ENCODE measurements at regions not wholly inside any gene's neighbourhood (a gene's known extent, or its start where the extent isn't known, plus 50 kb on each side); places are given as distances from the start of the nearest gene placed in this dataset.
"Not testable (repeated sequence)": the region's sequence is repeated elsewhere in the genome, so short reads cannot be mapped to it uniquely, and the experiment has no call there.

GRCh38 chr5:53785924-53786323, 225.5 kb downstream of the NDUFS4 start:
- Histone ChIP-seq H3K9ac (ENCODE audit: low read length in 2 of 2) (no peak overlapping the region), H3K27me3 (ENCODE audit: control insufficient read depth in 1 of 2, insufficient read depth in 2 of 2, low read length in 2 of 2) (no peaks in the 10 kb centered on the region), H3K4me1 (ENCODE audit: control insufficient read depth, insufficient read depth, low read length) (no peaks in the 10 kb centered on the region), H3K9me3 (ENCODE audit: control insufficient read depth in 2 of 2, low read length in 2 of 2) (peaks cover 0 to 3% of the 10 kb centered on the region in 2 donors), H3K36me3 (ENCODE audit: control insufficient read depth in 2 of 2, insufficient read depth in 2 of 2, low read length in 2 of 2) (no peaks in the 10 kb centered on the region), H3K27ac (ENCODE audit: low read length) (no peak overlapping the region), H3K4me3 (ENCODE audit: low read length in 2 of 2) (no peak overlapping the region)

DNA sequence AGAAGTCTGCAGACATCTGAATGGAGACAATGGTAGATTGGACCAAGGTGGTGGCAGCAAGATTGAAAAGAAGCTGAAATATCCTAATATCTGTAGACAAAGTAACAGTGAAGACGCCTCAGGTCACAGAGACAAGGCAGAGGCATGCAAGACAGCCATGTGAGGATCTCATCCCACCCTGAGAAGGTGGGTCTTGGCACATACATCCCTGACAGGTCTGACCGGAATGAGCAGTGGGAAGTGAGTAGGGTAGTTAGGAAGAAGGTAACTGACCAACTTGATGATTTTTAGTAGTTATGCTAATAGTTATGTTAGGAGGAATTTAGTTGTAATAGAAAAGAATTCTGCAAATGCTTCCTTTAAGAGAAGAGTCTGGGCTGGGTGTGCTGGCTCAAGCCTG, 229.6 kb downstream of the NDUFS4 start:
- Histone ChIP-seq H3K4me1 (ENCODE audit: control insufficient read depth, insufficient read depth, low read length) (no peaks in the 10 kb centered on the region), H3K4me3 (ENCODE audit: low read length in 2 of 2) (no peak overlapping the region), H3K27me3 (ENCODE audit: control insufficient read depth in 1 of 2, insufficient read depth in 2 of 2, low read length in 2 of 2) (no peaks in the 10 kb centered on the region), H3K9me3 (ENCODE audit: control insufficient read depth in 2 of 2, low read length in 2 of 2) (peaks cover 0 to 3% of the 10 kb centered on the region in 2 donors), H3K36me3 (ENCODE audit: control insufficient read depth in 2 of 2, insufficient read depth in 2 of 2, low read length in 2 of 2) (no peaks in the 10 kb centered on the region), H3K9ac (ENCODE audit: low read length in 2 of 2) (no peak overlapping the region), H3K27ac (ENCODE audit: low read length) (no peak overlapping the region)

DNA sequence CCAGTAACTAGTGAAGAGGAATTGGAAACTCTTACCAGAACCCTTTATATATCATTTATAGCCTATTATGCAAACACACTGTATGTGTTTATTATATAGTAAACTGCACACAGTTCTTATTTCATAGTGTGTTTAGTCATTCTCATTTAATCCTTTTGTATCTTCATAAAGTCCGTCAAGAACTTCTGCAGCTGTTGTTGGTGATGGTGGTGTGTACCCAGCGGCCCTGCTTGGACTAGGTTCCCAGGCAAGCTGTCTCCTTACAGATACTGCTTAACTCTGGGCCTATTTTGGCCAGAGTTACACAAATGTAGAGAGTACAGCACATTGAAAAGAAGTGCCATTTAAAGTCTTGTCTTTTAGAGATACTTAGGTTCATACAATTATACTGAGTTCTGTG, 231.9 kb downstream of the NDUFS4 start:
- H3K9me3 ChIP-seq (ENCODE audit: control insufficient read depth in 2 of 2, low read length in 2 of 2) = peaks cover 0 to 3% of the 10 kb centered on the region in 2 donors

DNA sequence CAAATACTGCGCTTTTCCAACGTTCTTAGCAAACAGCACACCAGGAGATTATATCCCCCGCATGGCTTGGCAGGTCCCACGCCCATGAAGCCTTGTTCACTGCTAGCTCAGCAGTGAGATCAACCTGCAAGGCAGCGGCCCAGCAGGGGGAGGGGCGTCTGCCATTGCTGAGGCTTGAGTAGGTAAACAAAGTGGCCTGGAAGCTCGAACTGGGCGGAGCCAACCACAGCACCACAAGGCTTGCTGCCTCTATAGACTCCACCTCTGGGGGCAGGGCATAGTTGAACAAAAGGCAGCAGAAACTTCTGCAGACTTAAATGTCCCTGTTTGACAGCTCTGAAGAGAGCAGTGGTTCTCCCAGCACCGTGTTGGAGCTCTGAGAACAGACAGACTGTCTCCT, 239.2 kb downstream of the NDUFS4 start:
- not testable (repeated sequence) for H3K27me3 ChIP-seq (ENCODE audit: control insufficient read depth in 1 of 2, insufficient read depth in 2 of 2, low read length in 2 of 2); H3K4me3 ChIP-seq (ENCODE audit: low read length in 2 of 2); H3K9me3 ChIP-seq (ENCODE audit: control insufficient read depth in 2 of 2, low read length in 2 of 2); H3K27ac ChIP-seq (ENCODE audit: low read length); H3K36me3 ChIP-seq (ENCODE audit: control insufficient read depth in 2 of 2, insufficient read depth in 2 of 2, low read length in 2 of 2); H3K9ac ChIP-seq (ENCODE audit: low read length in 2 of 2); H3K4me1 ChIP-seq (ENCODE audit: control insufficient read depth, insufficient read depth, low read length)

More for the DNA sequence above, 231.9 kb downstream of the NDUFS4 start:
- Histone ChIP-seq H3K4me3 (ENCODE audit: low read length in 2 of 2) (no peak overlapping the region), H3K36me3 (ENCODE audit: control insufficient read depth in 2 of 2, insufficient read depth in 2 of 2, low read length in 2 of 2) (no peaks in the 10 kb centered on the region), H3K9ac (ENCODE audit: low read length in 2 of 2) (no peak overlapping the region), H3K4me1 (ENCODE audit: control insufficient read depth, insufficient read depth, low read length) (no peaks in the 10 kb centered on the region), H3K27ac (ENCODE audit: low read length) (no peak overlapping the region), H3K27me3 (ENCODE audit: control insufficient read depth in 1 of 2, insufficient read depth in 2 of 2, low read length in 2 of 2) (no peaks in the 10 kb centered on the region)

- not testable (repeated sequence) for H3K36me3 ChIP-seq (ENCODE audit: control insufficient read depth in 2 of 2, insufficient read depth in 2 of 2, low read length in 2 of 2); H3K4me3 ChIP-seq (ENCODE audit: low read length in 2 of 2); H3K27ac ChIP-seq (ENCODE audit: low read length); H3K9me3 ChIP-seq (ENCODE audit: control insufficient read depth in 2 of 2, low read length in 2 of 2); H3K4me1 ChIP-seq (ENCODE audit: control insufficient read depth, insufficient read depth, low read length); H3K27me3 ChIP-seq (ENCODE audit: control insufficient read depth in 1 of 2, insufficient read depth in 2 of 2, low read length in 2 of 2); H3K9ac ChIP-seq (ENCODE audit: low read length in 2 of 2)
Observed at GRCh38 chr5:53808392-53808791, 248.0 kb downstream of the NDUFS4 start.

- Histone ChIP-seq H3K4me1 (ENCODE audit: control insufficient read depth, insufficient read depth, low read length) (no peaks in the 10 kb centered on the region), H3K9me3 (ENCODE audit: control insufficient read depth in 2 of 2, low read length in 2 of 2) (no peaks in the 10 kb centered on the region), H3K9ac (ENCODE audit: low read length in 2 of 2) (no peak overlapping the region), H3K4me3 (ENCODE audit: low read length in 2 of 2) (no peak overlapping the region), H3K36me3 (ENCODE audit: control insufficient read depth in 2 of 2, insufficient read depth in 2 of 2, low read length in 2 of 2) (no peaks in the 10 kb centered on the region), H3K27ac (ENCODE audit: low read length) (no peak overlapping the region), H3K27me3 (ENCODE audit: control insufficient read depth in 1 of 2, insufficient read depth in 2 of 2, low read length in 2 of 2) (no peaks in the 10 kb centered on the region)
Observed at GRCh38 chr5:53814819-53815218, 254.4 kb downstream of the NDUFS4 start.

GRCh38 chr5:53815471-53815870, 255.0 kb downstream of the NDUFS4 start:
- Histone ChIP-seq H3K9ac (ENCODE audit: low read length in 2 of 2) (no peak overlapping the region), H3K9me3 (ENCODE audit: control insufficient read depth in 2 of 2, low read length in 2 of 2) (no peaks in the 10 kb centered on the region), H3K4me1 (ENCODE audit: control insufficient read depth, insufficient read depth, low read length) (no peaks in the 10 kb centered on the region), H3K27me3 (ENCODE audit: control insufficient read depth in 1 of 2, insufficient read depth in 2 of 2, low read length in 2 of 2) (no peaks in the 10 kb centered on the region), H3K36me3 (ENCODE audit: control insufficient read depth in 2 of 2, insufficient read depth in 2 of 2, low read length in 2 of 2) (no peaks in the 10 kb centered on the region), H3K4me3 (ENCODE audit: low read length in 2 of 2) (no peak overlapping the region), H3K27ac (ENCODE audit: low read length) (no peak overlapping the region)

- Histone ChIP-seq H3K9me3 (ENCODE audit: control insufficient read depth in 2 of 2, low read length in 2 of 2) (no peaks in the 10 kb centered on the region), H3K9ac (ENCODE audit: low read length in 2 of 2) (no peak overlapping the region), H3K36me3 (ENCODE audit: control insufficient read depth in 2 of 2, insufficient read depth in 2 of 2, low read length in 2 of 2) (no peaks in the 10 kb centered on the region), H3K4me1 (ENCODE audit: control insufficient read depth, insufficient read depth, low read length) (no peaks in the 10 kb centered on the region), H3K27ac (ENCODE audit: low read length) (no peak overlapping the region), H3K27me3 (ENCODE audit: control insufficient read depth in 1 of 2, insufficient read depth in 2 of 2, low read length in 2 of 2) (no peaks in the 10 kb centered on the region), H3K4me3 (ENCODE audit: low read length in 2 of 2) (no peak overlapping the region)
Observed at GRCh38 chr5:53817183-53817582, 256.7 kb downstream of the NDUFS4 start.

DNA sequence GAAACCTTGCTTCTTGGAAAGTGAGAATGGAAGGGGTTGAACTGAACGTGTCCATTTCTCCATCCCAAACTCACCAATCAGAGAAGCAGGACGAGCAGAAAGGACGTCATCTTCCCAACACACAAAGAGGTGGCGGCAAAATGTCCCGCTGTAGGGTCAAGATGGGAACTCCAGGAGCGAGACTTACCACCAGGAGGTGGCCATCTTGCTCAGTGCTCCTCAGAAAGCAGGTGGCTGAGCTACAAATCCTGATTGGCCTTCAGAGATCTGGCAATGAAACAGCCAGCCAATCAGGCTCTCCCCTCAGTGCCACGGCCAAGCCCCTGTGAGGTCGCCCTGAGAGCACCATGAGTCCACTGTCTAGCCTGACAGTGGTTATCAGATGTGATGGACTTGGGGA, 259.0 kb downstream of the NDUFS4 start:
- Histone ChIP-seq H3K27ac (ENCODE audit: low read length) (no peak overlapping the region), H3K4me3 (ENCODE audit: low read length in 2 of 2) (no peak overlapping the region), H3K36me3 (ENCODE audit: control insufficient read depth in 2 of 2, insufficient read depth in 2 of 2, low read length in 2 of 2) (no peaks in the 10 kb centered on the region), H3K9ac (ENCODE audit: low read length in 2 of 2) (no peak overlapping the region), H3K9me3 (ENCODE audit: control insufficient read depth in 2 of 2, low read length in 2 of 2) (no peaks in the 10 kb centered on the region), H3K27me3 (ENCODE audit: control insufficient read depth in 1 of 2, insufficient read depth in 2 of 2, low read length in 2 of 2) (no peaks in the 10 kb centered on the region), H3K4me1 (ENCODE audit: control insufficient read depth, insufficient read depth, low read length) (no peaks in the 10 kb centered on the region)

DNA sequence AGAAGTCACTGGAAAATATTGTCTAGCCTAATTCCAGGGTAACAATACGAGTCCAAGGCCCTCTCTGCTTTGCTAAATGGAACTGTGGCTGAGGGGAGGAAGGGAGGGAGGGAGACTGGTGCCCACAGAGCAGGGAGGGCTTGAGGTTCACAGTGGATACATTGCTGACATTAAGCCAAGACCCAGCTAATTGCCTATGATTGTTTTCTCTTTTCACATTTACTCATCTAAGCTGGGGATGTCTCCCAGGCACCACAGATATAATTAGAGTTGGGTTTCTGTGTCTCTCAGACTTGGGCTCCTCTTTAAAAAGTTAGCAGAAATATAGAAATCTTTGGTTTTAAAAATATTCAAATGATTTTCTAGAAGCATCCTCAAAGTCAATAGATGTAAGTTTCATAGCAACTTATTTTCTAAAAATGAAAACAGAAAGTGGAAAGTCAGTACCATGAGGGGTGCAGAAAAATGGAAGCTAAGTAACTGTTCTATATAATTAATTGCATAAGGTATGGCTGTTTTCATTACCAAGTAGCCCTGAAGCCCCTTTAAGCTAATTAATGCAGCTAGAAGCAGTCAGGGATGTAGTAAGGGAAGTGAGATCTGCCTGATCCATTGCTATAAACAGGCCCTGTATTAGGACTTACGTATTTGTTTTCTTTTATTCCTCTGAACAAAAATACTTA, 259.8 kb downstream of the NDUFS4 start:
- no peak overlapping the region for H3K4me3 ChIP-seq (ENCODE audit: low read length in 2 of 2)
- no peaks in the 10 kb centered on the region for H3K27me3 ChIP-seq (ENCODE audit: control insufficient read depth in 1 of 2, insufficient read depth in 2 of 2, low read length in 2 of 2)
- H3K4me1 ChIP-seq (ENCODE audit: control insufficient read depth, insufficient read depth, low read length) = no peaks in the 10 kb centered on the region
- H3K36me3 ChIP-seq (ENCODE audit: control insufficient read depth in 2 of 2, insufficient read depth in 2 of 2, low read length in 2 of 2) = no peaks in the 10 kb centered on the region
- H3K9ac ChIP-seq (ENCODE audit: low read length in 2 of 2) = no peak overlapping the region
- no peaks in the 10 kb centered on the region for H3K9me3 ChIP-seq (ENCODE audit: control insufficient read depth in 2 of 2, low read length in 2 of 2)
- H3K27ac ChIP-seq (ENCODE audit: low read length) = no peak overlapping the region

DNA sequence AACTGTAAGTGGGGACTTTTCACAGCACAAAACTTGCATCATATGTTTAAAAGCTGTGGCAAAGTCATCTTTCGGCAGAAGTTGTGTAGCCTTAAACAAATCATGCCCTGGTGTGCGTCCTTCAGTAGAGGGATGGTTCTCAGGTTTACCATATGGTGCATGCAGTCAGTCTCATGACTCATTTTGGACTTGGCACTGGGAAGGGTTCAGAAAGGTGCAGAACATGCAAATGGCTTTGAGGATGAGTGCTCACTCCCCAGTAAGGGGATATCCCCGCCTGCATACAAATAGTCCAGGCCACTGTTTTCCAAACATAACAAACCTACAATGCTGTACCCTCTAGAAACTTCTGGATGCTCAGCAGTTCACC, 260.3 kb downstream of the NDUFS4 start:
- Histone ChIP-seq H3K9ac (ENCODE audit: low read length in 2 of 2) (no peak overlapping the region), H3K9me3 (ENCODE audit: control insufficient read depth in 2 of 2, low read length in 2 of 2) (no peaks in the 10 kb centered on the region), H3K27me3 (ENCODE audit: control insufficient read depth in 1 of 2, insufficient read depth in 2 of 2, low read length in 2 of 2) (no peaks in the 10 kb centered on the region), H3K27ac (ENCODE audit: low read length) (no peak overlapping the region), H3K4me3 (ENCODE audit: low read length in 2 of 2) (no peak overlapping the region), H3K4me1 (ENCODE audit: control insufficient read depth, insufficient read depth, low read length) (no peaks in the 10 kb centered on the region), H3K36me3 (ENCODE audit: control insufficient read depth in 2 of 2, insufficient read depth in 2 of 2, low read length in 2 of 2) (no peaks in the 10 kb centered on the region)

Data from stomach smooth muscle (tissue), 2 donors.